ENCODE measurements at regions not wholly inside any gene's neighbourhood (a gene's known extent, or its start where the extent isn't known, plus 50 kb on each side); places are given as distances from the start of the nearest gene placed in this dataset.

DNA sequence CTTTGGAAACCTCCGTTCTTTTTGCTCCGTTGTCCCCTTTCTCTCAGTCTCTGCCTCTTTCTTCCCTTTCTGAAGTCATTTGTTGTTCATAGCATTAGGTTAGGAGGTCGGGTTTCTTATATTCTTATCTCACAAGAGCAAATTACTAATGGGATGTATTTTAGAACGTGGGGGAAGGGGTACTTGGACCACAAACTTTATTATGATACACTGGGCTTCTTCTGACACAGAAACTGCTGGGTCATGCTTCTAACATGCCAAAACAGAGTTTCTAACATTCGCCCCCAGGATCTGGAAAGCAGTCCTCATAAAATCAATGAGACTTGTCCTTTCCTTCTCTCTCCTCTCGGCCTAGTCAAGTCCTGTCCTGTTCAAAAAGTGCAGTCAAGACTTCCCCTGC lies 334.4 kb downstream of the GADD45G start:
- peaks cover 7% of the 10 kb centered on the region; the same call in 1 of the 2 replicates for H3K4me1 ChIP-seq (ENCODE audit: low read length)
- no peak overlapping the region for H3K4me3 ChIP-seq (ENCODE audit: low read length)
- no peak overlapping the region for H2AFZ ChIP-seq (ENCODE audit: low read length)
- H3K9me3 ChIP-seq (replicated peaks; ENCODE audit: insufficient read depth, low read length): no peaks in the 10 kb centered on the region
- no peaks in the 10 kb centered on the region for H3F3A ChIP-seq (ENCODE audit: insufficient read depth, low read length)
- H4K20me1 ChIP-seq (ENCODE audit: insufficient read depth, low read length): no peaks in the 10 kb centered on the region
- H3K4me2 ChIP-seq (ENCODE audit: low read depth, low read length): no peak overlapping the region
- no peaks in the 10 kb centered on the region for H3K27me3 ChIP-seq (replicated peaks; ENCODE audit: insufficient read depth, low read length)
- H3K36me3 ChIP-seq (replicated peaks; ENCODE audit: insufficient read depth, low read length): no peaks in the 10 kb centered on the region
- DNase-seq: no peak
- no peaks in the 10 kb centered on the region for H3K79me2 ChIP-seq (ENCODE audit: low read length)
- H3K9me2 ChIP-seq (replicated peaks; ENCODE audit: insufficient read depth, low read length): no peaks in the 10 kb centered on the region
- H3K9ac ChIP-seq (ENCODE audit: low read length): no peak overlapping the region
- H3K27ac ChIP-seq (ENCODE audit: low read length): no peak overlapping the region
- TF ChIP-seq EZH2phosphoT487 (IDR thresholded peaks at IDR 0.05; ENCODE audit: low read length) (no peak), EZH2 (optimal IDR thresholded peaks at IDR 0.05; ENCODE audit: low read depth, low read length) (no peak), CTCF (IDR thresholded peaks at IDR 0.05; ENCODE audit: low read length) (no peak)

GRCh38 chr9:89939626-89940292 lies 334.9 kb downstream of the GADD45G start:
- peaks cover 7% of the 10 kb centered on the region; the same call in 1 of the 2 replicates for H3K4me1 ChIP-seq (ENCODE audit: low read length)
- H3K4me3 ChIP-seq (ENCODE audit: low read length): no peak overlapping the region
- no peaks in the 10 kb centered on the region for H3K9me2 ChIP-seq (replicated peaks; ENCODE audit: insufficient read depth, low read length)
- no peaks in the 10 kb centered on the region for H3F3A ChIP-seq (ENCODE audit: insufficient read depth, low read length)
- TF ChIP-seq CTCF (IDR thresholded peaks at IDR 0.05; ENCODE audit: low read length) (no peak), EZH2phosphoT487 (IDR thresholded peaks at IDR 0.05; ENCODE audit: low read length) (no peak), EZH2 (optimal IDR thresholded peaks at IDR 0.05; ENCODE audit: low read depth, low read length) (no peak)
- no peak for DNase-seq
- H3K27ac ChIP-seq (ENCODE audit: low read length): no peak overlapping the region
- no peaks in the 10 kb centered on the region for H3K27me3 ChIP-seq (replicated peaks; ENCODE audit: insufficient read depth, low read length)
- no peaks in the 10 kb centered on the region for H3K79me2 ChIP-seq (ENCODE audit: low read length)
- H3K4me2 ChIP-seq (ENCODE audit: low read depth, low read length): no peak overlapping the region
- no peak overlapping the region for H3K9ac ChIP-seq (ENCODE audit: low read length)
- H3K9me3 ChIP-seq (replicated peaks; ENCODE audit: insufficient read depth, low read length): no peaks in the 10 kb centered on the region
- no peak overlapping the region for H2AFZ ChIP-seq (ENCODE audit: low read length)
- H3K36me3 ChIP-seq (replicated peaks; ENCODE audit: insufficient read depth, low read length): no peaks in the 10 kb centered on the region
- H4K20me1 ChIP-seq (ENCODE audit: insufficient read depth, low read length): no peaks in the 10 kb centered on the region

DNA sequence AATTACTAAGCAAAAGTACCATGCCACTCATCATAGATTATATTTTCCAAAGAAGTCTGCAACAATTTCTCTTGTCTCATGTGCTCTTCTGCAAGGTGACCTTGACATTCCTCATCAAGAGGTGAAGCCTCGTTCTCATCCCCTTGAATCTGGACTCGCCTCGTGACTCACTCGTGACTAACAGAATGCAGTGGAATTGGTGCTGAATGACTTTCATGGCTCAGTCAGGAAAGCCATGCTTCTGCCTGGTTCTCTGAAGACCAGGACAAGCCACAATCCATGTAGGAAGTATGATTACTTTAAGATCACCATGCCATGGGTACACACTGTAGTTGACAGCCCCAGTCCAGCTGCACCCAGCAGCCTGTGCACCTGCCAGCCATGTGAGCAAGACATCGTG lies 335.8 kb downstream of the GADD45G start:
- Histone ChIP-seq H3K27me3 (replicated peaks; ENCODE audit: insufficient read depth, low read length) (no peaks in the 10 kb centered on the region), H4K20me1 (ENCODE audit: insufficient read depth, low read length) (no peaks in the 10 kb centered on the region), H3K9ac (ENCODE audit: low read length) (no peak overlapping the region), H3K79me2 (ENCODE audit: low read length) (no peaks in the 10 kb centered on the region), H3K36me3 (replicated peaks; ENCODE audit: insufficient read depth, low read length) (no peaks in the 10 kb centered on the region), H3F3A (ENCODE audit: insufficient read depth, low read length) (no peaks in the 10 kb centered on the region), H2AFZ (ENCODE audit: low read length) (no peak overlapping the region), H3K4me1 (ENCODE audit: low read length) (peaks cover 7% of the 10 kb centered on the region; the same call in 1 of the 2 replicates), H3K9me2 (replicated peaks; ENCODE audit: insufficient read depth, low read length) (no peaks in the 10 kb centered on the region), H3K4me2 (ENCODE audit: low read depth, low read length) (no peak overlapping the region), H3K4me3 (ENCODE audit: low read length) (no peak overlapping the region), H3K27ac (ENCODE audit: low read length) (no peak overlapping the region), H3K9me3 (replicated peaks; ENCODE audit: insufficient read depth, low read length) (no peaks in the 10 kb centered on the region)
- no peak for TF ChIP-seq EZH2phosphoT487 (IDR thresholded peaks at IDR 0.05; ENCODE audit: low read length)
- TF ChIP-seq EZH2 (optimal IDR thresholded peaks at IDR 0.05; ENCODE audit: low read depth, low read length): no peak
- no peak for TF ChIP-seq CTCF (IDR thresholded peaks at IDR 0.05; ENCODE audit: low read length)
- no peak for DNase-seq
